ENCODE measurements at regions not wholly inside any gene's neighbourhood (a gene's known extent, or its start where the extent isn't known, plus 50 kb on each side); places are given as distances from the start of the nearest gene placed in this dataset.

DNA sequence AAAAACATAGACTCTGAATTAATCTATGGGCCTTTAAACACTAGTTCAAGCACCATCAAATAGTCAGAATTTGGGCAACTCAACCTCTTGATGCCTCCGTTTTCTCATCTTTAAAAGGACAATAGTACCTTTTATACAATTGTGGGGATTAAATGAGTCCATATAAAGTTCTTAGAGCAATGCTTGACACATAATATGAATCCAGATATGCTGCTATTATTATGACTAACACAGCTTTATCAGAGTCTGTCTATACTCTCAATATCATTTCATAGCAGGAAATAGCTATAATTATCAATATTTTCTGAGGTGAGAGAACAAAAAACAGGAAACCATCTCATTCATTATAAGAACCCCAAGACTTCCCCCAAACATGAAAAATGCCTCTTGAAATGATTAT, 430.5 kb upstream of the XYLT1 start:
- POLR2A ChIA-PET: no interaction called here
- H3K4me1 Mint-ChIP-seq: no peaks in the 10 kb centered on the region
- ATAC-seq (no peak), DNase-seq (ENCODE audit: low spot score) (no peak)
- no peak overlapping the region for H3K4me3 Mint-ChIP-seq
- peaks cover 17% of the 10 kb centered on the region for H3K36me3 Mint-ChIP-seq
- CTCF ChIA-PET: interaction anchor here (1.6 kb wide), 1 partner anchor 323 kb away, joined by 3 read pairs; no protein-coding TSS in a partner anchor
- H3K9me3 Mint-ChIP-seq: peaks cover 28% of the 10 kb centered on the region
- H3K27ac Mint-ChIP-seq: no peak overlapping the region
- H3K27me3 Mint-ChIP-seq (ENCODE audit: low read depth): no peaks in the 10 kb centered on the region
- TF ChIP-seq ERG (CRISPR knock-in tag; IDR thresholded peaks at IDR 0.05): no peak
- TF ChIP-seq, protein P1, sequence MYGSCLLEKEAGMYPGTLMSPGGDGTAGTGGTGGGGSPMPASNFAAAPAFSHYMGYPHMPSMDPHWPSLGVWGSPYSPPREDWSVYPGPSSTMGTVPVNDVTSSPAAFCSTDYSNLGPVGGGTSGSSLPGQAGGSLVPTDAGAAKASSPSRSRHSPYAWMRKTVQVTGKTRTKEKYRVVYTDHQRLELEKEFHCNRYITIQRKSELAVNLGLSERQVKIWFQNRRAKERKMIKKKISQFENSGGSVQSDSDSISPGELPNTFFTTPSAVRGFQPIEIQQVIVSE (CRISPR knock-in tag; IDR thresholded peaks at IDR 0.05; ENCODE audit: borderline replicate concordance): no peak
- no peak for TF ChIP-seq ELF4 (CRISPR knock-in tag; IDR thresholded peaks at IDR 0.05; ENCODE audit: low read depth)
- TF ChIP-seq, protein P2, sequence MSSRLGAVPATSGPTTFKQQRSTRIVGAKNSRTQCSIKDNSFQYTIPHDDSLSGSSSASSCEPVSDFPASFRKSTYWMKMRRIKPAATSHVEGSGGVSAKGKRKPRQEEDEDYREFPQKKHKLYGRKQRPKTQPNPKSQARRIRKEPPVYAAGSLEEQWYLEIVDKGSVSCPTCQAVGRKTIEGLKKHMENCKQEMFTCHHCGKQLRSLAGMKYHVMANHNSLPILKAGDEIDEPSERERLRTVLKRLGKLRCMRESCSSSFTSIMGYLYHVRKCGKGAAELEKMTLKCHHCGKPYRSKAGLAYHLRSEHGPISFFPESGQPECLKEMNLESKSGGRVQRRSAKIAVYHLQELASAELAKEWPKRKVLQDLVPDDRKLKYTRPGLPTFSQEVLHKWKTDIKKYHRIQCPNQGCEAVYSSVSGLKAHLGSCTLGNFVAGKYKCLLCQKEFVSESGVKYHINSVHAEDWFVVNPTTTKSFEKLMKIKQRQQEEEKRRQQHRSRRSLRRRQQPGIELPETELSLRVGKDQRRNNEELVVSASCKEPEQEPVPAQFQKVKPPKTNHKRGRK (CRISPR knock-in tag; IDR thresholded peaks at IDR 0.05; ENCODE audit: borderline replicate concordance): no peak

GRCh38 chr16:17899141-17899540, 428.4 kb upstream of the XYLT1 start:
- ATAC-seq: no peak
- CTCF ChIA-PET: no interaction called here
- Mint-ChIP-seq H3K4me3 (no peak overlapping the region), H3K27ac (no peak overlapping the region), H3K9me3 (peaks cover 8% of the 10 kb centered on the region), H3K27me3 (ENCODE audit: low read depth) (no peaks in the 10 kb centered on the region), H3K36me3 (no peaks in the 10 kb centered on the region), H3K4me1 (no peaks in the 10 kb centered on the region; the same call in 1 of the 2 replicates)
- no peak for DNase-seq (ENCODE audit: low spot score)
- TF ChIP-seq ELF4 (CRISPR knock-in tag; IDR thresholded peaks at IDR 0.05; ENCODE audit: low read depth): no peak
- TF ChIP-seq MYBL2 (CRISPR knock-in tag; IDR thresholded peaks at IDR 0.05): no peak
- no peak for TF ChIP-seq GTF2I (CRISPR knock-in tag; conservative IDR thresholded peaks at IDR 0.05)
- TF ChIP-seq PRRX2 (CRISPR knock-in tag; IDR thresholded peaks at IDR 0.05): no peak
- TF ChIP-seq ZNF317 (CRISPR knock-in tag; IDR thresholded peaks at IDR 0.05; ENCODE audit: borderline replicate concordance, low read depth): no peak
- no peak for TF ChIP-seq SMAD4 (CRISPR knock-in tag; IDR thresholded peaks at IDR 0.05)
- no peak for TF ChIP-seq JUN (CRISPR knock-in tag; IDR thresholded peaks at IDR 0.05)
- POLR2A ChIA-PET: no interaction called here

DNA sequence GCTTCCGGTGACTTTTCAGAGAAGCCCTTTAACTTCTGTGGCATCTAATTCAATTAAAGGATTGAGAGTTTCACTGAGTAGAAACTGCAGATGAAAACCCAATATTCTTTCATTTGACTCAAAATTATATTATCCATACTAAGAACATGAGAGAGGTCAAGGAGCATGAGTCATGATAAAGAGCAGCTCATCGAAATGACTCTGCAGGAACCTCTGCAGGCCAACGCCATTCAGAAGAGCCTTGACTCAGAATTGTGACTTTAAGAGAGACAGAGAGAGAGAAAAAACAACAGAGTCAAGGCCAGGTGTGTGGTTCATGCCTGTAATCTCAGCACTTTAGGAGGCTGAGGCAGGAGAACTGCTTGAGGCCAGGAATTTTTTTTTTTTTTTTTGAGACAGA, 417.2 kb upstream of the XYLT1 start:
- no peaks in the 10 kb centered on the region for H3K27me3 Mint-ChIP-seq (ENCODE audit: low read depth)
- DNase-seq (ENCODE audit: low spot score): no peak
- no peak overlapping the region for H3K4me3 Mint-ChIP-seq
- ChIA-PET CTCF (no interaction called here), POLR2A (no interaction called here)
- peaks cover 9% of the 10 kb centered on the region for H3K4me1 Mint-ChIP-seq
- H3K9me3 Mint-ChIP-seq: peaks cover 7% of the 10 kb centered on the region; the same call in 1 of the 2 replicates
- H3K36me3 Mint-ChIP-seq: no peaks in the 10 kb centered on the region
- ATAC-seq: no peak
- no peak overlapping the region for H3K27ac Mint-ChIP-seq
- TF ChIP-seq OVOL2 (CRISPR knock-in tag; IDR thresholded peaks at IDR 0.05; ENCODE audit: borderline replicate concordance) (no peak), TEAD4 (CRISPR knock-in tag; IDR thresholded peaks at IDR 0.05) (no peak), NFE2L1 (CRISPR knock-in tag; IDR thresholded peaks at IDR 0.05) (no peak), TEAD1 (CRISPR knock-in tag; IDR thresholded peaks at IDR 0.05) (no peak), EMX1 (CRISPR knock-in tag; IDR thresholded peaks at IDR 0.05) (no peak), SMAD4 (CRISPR knock-in tag; IDR thresholded peaks at IDR 0.05) (no peak), CBFB (CRISPR knock-in tag; IDR thresholded peaks at IDR 0.05; ENCODE audit: low read depth) (no peak), ZNF121 (CRISPR knock-in tag; IDR thresholded peaks at IDR 0.05) (no peak), SMAD3 (CRISPR knock-in tag; IDR thresholded peaks at IDR 0.05; ENCODE audit: borderline replicate concordance) (no peak), ESRRA (CRISPR knock-in tag; IDR thresholded peaks at IDR 0.05; ENCODE audit: borderline replicate concordance) (no peak)
- TF ChIP-seq, protein P3, sequence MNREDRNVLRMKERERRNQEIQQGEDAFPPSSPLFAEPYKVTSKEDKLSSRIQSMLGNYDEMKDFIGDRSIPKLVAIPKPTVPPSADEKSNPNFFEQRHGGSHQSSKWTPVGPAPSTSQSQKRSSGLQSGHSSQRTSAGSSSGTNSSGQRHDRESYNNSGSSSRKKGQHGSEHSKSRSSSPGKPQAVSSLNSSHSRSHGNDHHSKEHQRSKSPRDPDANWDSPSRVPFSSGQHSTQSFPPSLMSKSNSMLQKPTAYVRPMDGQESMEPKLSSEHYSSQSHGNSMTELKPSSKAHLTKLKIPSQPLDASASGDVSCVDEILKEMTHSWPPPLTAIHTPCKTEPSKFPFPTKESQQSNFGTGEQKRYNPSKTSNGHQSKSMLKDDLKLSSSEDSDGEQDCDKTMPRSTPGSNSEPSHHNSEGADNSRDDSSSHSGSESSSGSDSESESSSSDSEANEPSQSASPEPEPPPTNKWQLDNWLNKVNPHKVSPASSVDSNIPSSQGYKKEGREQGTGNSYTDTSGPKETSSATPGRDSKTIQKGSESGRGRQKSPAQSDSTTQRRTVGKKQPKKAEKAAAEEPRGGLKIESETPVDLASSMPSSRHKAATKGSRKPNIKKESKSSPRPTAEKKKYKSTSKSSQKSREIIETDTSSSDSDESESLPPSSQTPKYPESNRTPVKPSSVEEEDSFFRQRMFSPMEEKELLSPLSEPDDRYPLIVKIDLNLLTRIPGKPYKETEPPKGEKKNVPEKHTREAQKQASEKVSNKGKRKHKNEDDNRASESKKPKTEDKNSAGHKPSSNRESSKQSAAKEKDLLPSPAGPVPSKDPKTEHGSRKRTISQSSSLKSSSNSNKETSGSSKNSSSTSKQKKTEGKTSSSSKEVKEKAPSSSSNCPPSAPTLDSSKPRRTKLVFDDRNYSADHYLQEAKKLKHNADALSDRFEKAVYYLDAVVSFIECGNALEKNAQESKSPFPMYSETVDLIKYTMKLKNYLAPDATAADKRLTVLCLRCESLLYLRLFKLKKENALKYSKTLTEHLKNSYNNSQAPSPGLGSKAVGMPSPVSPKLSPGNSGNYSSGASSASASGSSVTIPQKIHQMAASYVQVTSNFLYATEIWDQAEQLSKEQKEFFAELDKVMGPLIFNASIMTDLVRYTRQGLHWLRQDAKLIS (CRISPR knock-in tag; IDR thresholded peaks at IDR 0.05; ENCODE audit: borderline replicate concordance): no peak
- TF ChIP-seq, protein P4, sequence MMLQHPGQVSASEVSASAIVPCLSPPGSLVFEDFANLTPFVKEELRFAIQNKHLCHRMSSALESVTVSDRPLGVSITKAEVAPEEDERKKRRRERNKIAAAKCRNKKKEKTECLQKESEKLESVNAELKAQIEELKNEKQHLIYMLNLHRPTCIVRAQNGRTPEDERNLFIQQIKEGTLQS (CRISPR knock-in tag; conservative IDR thresholded peaks at IDR 0.05): no peak
- TF ChIP-seq, protein P5, sequence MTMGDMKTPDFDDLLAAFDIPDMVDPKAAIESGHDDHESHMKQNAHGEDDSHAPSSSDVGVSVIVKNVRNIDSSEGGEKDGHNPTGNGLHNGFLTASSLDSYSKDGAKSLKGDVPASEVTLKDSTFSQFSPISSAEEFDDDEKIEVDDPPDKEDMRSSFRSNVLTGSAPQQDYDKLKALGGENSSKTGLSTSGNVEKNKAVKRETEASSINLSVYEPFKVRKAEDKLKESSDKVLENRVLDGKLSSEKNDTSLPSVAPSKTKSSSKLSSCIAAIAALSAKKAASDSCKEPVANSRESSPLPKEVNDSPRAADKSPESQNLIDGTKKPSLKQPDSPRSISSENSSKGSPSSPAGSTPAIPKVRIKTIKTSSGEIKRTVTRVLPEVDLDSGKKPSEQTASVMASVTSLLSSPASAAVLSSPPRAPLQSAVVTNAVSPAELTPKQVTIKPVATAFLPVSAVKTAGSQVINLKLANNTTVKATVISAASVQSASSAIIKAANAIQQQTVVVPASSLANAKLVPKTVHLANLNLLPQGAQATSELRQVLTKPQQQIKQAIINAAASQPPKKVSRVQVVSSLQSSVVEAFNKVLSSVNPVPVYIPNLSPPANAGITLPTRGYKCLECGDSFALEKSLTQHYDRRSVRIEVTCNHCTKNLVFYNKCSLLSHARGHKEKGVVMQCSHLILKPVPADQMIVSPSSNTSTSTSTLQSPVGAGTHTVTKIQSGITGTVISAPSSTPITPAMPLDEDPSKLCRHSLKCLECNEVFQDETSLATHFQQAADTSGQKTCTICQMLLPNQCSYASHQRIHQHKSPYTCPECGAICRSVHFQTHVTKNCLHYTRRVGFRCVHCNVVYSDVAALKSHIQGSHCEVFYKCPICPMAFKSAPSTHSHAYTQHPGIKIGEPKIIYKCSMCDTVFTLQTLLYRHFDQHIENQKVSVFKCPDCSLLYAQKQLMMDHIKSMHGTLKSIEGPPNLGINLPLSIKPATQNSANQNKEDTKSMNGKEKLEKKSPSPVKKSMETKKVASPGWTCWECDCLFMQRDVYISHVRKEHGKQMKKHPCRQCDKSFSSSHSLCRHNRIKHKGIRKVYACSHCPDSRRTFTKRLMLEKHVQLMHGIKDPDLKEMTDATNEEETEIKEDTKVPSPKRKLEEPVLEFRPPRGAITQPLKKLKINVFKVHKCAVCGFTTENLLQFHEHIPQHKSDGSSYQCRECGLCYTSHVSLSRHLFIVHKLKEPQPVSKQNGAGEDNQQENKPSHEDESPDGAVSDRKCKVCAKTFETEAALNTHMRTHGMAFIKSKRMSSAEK (CRISPR knock-in tag; IDR thresholded peaks at IDR 0.05; ENCODE audit: borderline replicate concordance): no peak

All from WTC11 (cell line).